Activated T-helper 2 cell treated with anti-CD3 and anti-CD28 coated beads, Interferon-gamma antibody, Interleukin-2, Interleukin-4, amounts not matched to agents 10 μg/mL and 5 μg/mL and 100 μg/mL, durations not matched to agents 14 hours and 24 hours and 36 hours (primary cell): ENCODE measurements at regions not wholly inside any gene's neighbourhood (a gene's known extent, or its start where the extent isn't known, plus 50 kb on each side); places are given as distances from the start of the nearest gene placed in this dataset.

Source experiments
- DNase-seq: peaks from one replicate; pipeline ENCODE4 v3.0.0; 2021; ENCODE audit warnings: low spot score
- H3K27ac Mint-ChIP-seq: one replicate; pipeline ENCODE4 v1.8.0; 2021; ENCODE audit warnings: mixed read lengths
- H3K27me3 Mint-ChIP-seq: one replicate; pipeline ENCODE4 v1.8.0; 2021; ENCODE audit warnings: low read depth, mixed read lengths
- H3K36me3 Mint-ChIP-seq: one replicate; pipeline ENCODE4 v1.8.0; 2021; ENCODE audit warnings: low read depth, mixed read lengths
- H3K4me1 Mint-ChIP-seq: one replicate; pipeline ENCODE4 v1.8.0; 2021; ENCODE audit warnings: low read depth, mixed read lengths
- H3K4me3 Mint-ChIP-seq: one replicate; pipeline ENCODE4 v1.8.0; 2021; ENCODE audit warnings: low read depth, mild to moderate bottlenecking, moderate library complexity, mixed read lengths
- H3K9me3 Mint-ChIP-seq: one replicate; pipeline ENCODE4 v1.8.0; 2021; ENCODE audit warnings: mixed read lengths
- intact Hi-C: fragments of 100-400 bp; cut with micrococcal nuclease; formaldehyde crosslinking; loops from one replicate; pipeline ENCODE4 v1.15.1; 2023

DNA sequence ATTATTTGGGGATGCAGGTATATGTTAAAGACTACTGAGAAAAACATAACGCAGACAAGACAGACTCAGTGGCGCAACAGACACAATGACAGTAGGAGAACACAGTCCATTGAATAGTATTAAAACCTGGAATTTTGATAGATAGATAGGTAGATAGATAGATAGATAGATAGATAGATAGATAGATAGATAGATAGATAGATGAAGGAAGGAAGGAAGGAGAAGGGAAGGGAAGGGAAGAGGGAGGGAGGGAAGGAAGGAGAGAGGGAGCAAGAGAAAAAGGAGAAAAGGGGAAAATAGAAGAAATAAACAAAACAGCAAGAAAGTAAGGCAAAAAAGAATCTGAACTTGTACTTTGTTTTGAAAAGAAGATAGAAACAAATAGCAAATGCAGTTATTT lies 404.5 kb downstream of the FOXO1 start:
- H3K4me1 Mint-ChIP-seq: peaks cover 9% of the 10 kb centered on the region
- H3K9me3 Mint-ChIP-seq: peaks cover 3% of the 10 kb centered on the region
- intact Hi-C loops: no loop called here
- DNase-seq: no peak
- H3K27me3 Mint-ChIP-seq: no peaks in the 10 kb centered on the region
- H3K36me3 Mint-ChIP-seq: no peaks in the 10 kb centered on the region
- no peak overlapping the region for H3K27ac Mint-ChIP-seq
- no peak overlapping the region for H3K4me3 Mint-ChIP-seq

DNA sequence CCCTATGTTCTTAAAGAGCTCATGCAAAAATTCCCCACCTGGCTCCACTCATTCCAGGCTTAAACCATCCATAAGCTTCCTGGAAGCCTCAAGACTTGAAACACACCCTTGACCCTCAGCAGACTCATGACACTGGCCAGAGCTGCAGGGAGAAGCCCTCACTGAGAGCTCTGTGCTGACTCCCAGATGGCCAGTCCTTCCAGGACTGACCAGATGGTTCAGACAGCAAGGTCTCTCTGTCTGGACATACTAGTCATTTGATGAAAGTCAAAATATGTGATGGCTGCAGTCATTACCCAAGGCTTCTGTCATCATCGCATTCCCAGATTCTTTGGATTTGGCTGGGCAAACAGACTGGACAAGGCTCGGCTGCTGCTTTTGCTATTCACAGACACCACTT lies 397.4 kb downstream of the FOXO1 start:
- H3K4me1 Mint-ChIP-seq: peaks cover 13% of the 10 kb centered on the region
- no peak overlapping the region for H3K27ac Mint-ChIP-seq
- intact Hi-C loops: no loop called here
- no peaks in the 10 kb centered on the region for H3K27me3 Mint-ChIP-seq
- no peaks in the 10 kb centered on the region for H3K9me3 Mint-ChIP-seq
- no peak for DNase-seq
- H3K4me3 Mint-ChIP-seq: no peak overlapping the region
- H3K36me3 Mint-ChIP-seq: no peaks in the 10 kb centered on the region

DNA sequence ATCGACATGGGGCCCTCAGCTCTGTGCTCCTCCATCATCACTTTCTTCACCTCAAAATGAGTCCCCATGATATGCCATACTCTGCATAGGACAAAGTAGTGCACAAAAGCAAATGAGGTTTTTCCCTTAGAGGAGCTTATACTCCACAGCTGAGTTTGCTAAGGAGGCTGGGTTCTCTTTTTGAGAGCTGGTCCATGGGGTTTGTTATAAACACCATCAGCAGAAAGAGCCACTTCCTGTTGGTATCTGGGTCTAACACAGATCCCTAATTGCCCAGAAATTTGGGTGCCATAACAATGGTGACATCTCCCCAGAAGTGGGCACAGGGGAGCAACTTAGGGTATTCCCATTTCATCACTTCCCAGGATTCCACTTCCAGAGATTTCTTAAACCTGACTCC lies 395.7 kb downstream of the FOXO1 start:
- intact Hi-C loops: no loop called here
- no peak overlapping the region for H3K4me3 Mint-ChIP-seq
- peaks cover 13% of the 10 kb centered on the region for H3K4me1 Mint-ChIP-seq
- no peak for DNase-seq
- H3K9me3 Mint-ChIP-seq: no peaks in the 10 kb centered on the region
- no peaks in the 10 kb centered on the region for H3K27me3 Mint-ChIP-seq
- no peaks in the 10 kb centered on the region for H3K36me3 Mint-ChIP-seq
- H3K27ac Mint-ChIP-seq: no peak overlapping the region

DNA sequence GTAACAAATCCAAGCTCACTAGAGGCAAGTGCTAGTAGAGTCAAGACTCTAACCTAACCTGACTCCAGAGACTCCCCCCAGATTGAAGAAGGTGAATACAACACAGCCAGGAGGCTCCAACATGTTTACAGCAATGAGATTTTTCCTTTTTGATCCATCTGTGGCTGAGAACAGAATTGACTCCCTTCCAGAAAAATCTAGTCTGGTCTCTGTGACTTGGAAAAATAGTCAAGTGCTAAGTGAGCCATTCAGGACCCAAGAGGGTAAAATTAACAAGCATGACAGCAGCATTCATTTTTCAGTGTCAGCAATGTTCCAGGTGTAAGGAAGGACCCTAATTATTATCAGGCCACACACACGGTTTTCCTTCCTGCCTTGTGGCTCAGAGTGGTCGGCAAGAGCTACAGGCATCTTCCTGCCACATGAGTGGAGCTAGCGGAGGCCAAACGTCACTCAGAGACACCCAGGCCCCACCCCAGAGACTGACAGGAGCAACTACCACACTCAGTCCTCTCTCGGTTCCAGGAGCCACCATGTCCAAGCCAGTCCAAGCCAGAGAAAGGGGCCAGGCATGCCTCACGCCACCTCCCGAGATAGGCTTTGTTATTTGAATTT lies 395.1 kb downstream of the FOXO1 start:
- Mint-ChIP-seq H3K36me3 (no peaks in the 10 kb centered on the region), H3K9me3 (no peaks in the 10 kb centered on the region), H3K4me3 (no peak overlapping the region), H3K27ac (no peak overlapping the region), H3K27me3 (no peaks in the 10 kb centered on the region), H3K4me1 (peaks cover 13% of the 10 kb centered on the region)
- DNase-seq: no peak
- intact Hi-C loops: no loop called here

DNA sequence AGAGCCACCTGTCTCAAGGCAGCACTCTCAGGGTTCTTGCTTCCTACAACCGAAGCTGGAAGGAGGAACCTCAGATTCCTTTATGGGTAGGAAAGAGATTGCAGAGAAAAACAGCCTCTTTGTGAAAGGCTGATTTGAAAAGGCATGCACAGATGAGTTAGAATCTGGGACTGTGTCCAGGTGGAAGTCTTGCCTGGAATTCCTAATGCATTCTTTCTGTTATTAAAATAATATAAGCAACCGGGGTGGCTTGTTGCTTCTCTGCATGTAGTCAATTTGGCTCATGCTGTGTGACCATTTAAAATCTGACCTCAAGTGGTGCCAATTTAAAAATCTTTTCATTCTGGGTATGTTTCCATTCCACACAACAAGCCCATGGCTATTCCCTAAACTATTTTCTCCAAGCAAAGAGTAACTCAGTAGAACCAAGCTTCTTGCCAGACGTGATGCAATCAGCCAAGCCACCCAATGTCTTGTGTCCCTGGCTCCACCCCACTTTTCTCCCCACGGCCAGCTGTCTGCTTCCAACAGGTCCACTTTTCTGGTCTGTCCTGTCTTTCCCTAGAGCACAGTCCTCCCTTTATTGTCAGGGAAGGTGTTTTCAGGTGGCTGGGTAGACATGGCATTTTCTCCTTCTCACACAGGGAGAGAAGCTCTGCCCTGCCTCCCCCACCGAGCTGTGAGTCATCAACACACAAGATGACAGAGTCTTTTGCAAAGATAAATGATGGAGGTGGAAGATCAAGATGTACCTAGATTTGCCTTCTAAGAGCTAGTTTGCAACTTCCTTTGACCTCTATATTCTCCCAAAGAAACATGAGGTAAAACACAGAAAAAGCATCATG lies 394.3 kb downstream of the FOXO1 start:
- Mint-ChIP-seq H3K4me3 (no peak overlapping the region), H3K27me3 (no peaks in the 10 kb centered on the region)

DNA sequence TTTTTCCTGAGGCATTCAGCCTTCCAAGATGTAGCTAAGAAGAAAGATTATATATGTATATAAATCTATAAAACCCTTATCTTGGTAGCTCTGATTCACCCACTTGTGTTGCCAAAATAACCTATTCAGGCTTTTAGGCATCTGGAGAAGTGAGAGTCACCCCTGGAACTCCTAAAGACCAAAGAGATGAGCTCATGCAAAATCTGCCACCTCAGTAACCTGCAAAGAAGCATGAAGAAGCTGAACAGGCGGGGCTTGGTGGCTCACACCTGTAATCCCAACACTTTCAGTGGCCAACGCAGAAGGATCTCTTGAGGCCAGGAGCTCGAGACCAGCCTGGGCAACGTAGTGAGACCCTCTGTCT lies 393.7 kb downstream of the FOXO1 start:
- Mint-ChIP-seq H3K36me3 (no peaks in the 10 kb centered on the region), H3K27me3 (no peaks in the 10 kb centered on the region), H3K4me1 (peaks cover 13% of the 10 kb centered on the region), H3K27ac (peak overlapping the region; percentile 64), H3K4me3 (no peak overlapping the region), H3K9me3 (no peaks in the 10 kb centered on the region)
- intact Hi-C loops: no loop called here
- no peak for DNase-seq

More for the DNA sequence above, 394.3 kb downstream of the FOXO1 start:
- Mint-ChIP-seq H3K36me3 (no peaks in the 10 kb centered on the region), H3K27ac (peak overlapping the region; percentile 64), H3K4me1 (peaks cover 13% of the 10 kb centered on the region), H3K9me3 (no peaks in the 10 kb centered on the region)
- intact Hi-C loops: no loop called here
- DNase-seq: no peak

DNA sequence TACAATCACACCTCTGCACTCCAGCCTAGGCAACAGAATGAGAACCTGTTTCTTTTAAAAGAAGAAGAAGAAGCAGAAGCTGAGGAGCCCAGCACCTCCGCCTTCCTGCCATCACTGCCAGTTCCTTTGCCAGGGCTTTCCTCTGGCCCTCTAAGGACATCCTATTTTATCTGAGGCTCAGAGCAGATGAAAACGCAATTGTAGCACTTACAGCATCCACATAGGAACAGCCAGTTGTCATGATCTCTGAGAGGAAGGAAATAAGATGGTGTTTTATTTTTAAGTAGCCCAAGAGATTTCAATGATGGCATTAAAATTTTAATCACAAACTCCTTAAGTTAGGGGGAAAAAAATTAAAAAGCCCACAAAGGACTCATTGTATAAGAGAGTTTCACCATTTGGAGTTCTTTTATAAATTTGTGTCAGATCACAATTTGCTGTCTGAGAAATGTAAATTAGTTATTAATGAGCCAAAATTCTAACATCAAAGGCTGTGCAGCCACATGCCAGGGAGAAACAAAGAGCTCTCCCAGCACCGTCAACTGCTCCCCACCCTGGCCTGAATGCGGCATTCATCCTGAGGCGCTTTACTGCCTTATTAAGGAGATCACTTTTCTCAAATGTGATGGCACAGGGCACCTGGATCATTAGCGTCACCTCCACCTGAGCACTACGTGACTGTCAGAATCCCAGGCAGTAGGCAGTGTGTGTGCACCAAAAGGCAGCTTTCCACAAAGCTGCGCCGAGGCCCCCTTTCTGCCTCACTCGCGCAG lies 393.0 kb downstream of the FOXO1 start:
- Mint-ChIP-seq H3K4me1 (peaks cover 13% of the 10 kb centered on the region), H3K27ac (no peak overlapping the region), H3K36me3 (no peaks in the 10 kb centered on the region), H3K27me3 (no peaks in the 10 kb centered on the region), H3K9me3 (no peaks in the 10 kb centered on the region), H3K4me3 (no peak overlapping the region)
- intact Hi-C loops: no loop called here
- DNase-seq: no peak

DNA sequence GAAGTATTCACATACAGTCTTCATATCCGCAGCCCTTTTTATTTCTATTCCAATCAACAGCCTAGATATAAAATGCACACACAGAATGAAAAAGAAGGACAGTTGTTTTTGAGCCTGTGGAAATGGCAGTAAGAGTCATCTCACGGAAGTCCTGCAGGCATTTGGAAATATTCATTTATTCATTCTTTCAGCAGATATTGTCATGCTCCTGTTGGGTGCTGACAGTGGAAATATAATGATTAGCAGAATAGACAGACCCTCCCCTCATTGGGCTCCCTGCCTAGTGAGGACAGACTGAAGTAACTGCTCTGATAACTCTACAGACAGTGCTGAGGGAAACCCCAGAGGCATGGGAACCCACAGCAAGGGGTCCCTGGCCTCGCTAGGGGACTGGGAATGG lies 392.3 kb downstream of the FOXO1 start:
- H3K4me3 Mint-ChIP-seq: no peak overlapping the region

DNA sequence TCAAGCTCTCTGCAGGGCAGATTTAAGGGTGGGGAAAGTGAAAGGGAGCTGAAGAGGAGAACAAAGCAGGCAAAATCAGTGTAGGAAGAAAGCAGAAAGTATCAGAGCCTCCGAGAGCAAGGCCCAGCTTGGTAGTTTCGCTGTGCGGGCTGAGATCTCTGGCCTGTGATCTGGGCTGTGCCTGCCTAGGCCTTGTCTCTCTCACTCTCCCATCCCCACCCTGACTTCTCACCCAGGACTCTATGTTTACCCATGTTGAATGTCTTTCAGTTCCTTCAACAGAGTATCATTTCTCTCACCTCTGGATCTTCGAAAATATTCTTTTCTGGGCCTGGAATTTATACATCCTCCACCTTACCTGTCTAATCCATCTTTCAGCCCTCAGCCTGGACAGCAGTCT lies 391.3 kb downstream of the FOXO1 start:
- Mint-ChIP-seq H3K4me1 (peaks cover 13% of the 10 kb centered on the region), H3K27ac (no peak overlapping the region), H3K9me3 (no peaks in the 10 kb centered on the region), H3K4me3 (no peak overlapping the region), H3K36me3 (no peaks in the 10 kb centered on the region), H3K27me3 (no peaks in the 10 kb centered on the region)
- intact Hi-C loops: no loop called here
- DNase-seq: no peak

More for the DNA sequence above, 392.3 kb downstream of the FOXO1 start:
- Mint-ChIP-seq H3K9me3 (no peaks in the 10 kb centered on the region), H3K27ac (no peak overlapping the region), H3K27me3 (no peaks in the 10 kb centered on the region), H3K4me1 (peaks cover 13% of the 10 kb centered on the region), H3K36me3 (no peaks in the 10 kb centered on the region)
- DNase-seq: no peak
- intact Hi-C loops: no loop called here

DNA sequence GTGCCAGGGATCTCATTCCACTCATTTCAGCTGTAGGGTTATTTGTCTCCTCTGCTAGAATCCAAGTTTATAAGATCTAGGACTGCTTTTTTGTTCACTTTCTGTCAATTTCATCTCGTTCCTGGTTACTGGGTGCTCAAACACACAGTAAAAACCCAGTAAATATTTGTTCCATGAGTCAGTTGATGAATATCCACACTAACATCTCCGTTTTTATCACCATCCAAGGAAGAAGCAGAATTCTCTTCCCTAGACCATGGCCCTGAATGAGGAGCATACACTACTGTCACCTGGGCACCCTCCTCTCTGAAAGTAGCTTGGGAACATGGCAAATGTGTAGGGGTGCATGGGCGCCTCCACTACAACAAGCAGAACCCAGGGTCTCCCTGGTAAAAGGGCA lies 390.8 kb downstream of the FOXO1 start:
- intact Hi-C loops: no loop called here
- H3K4me1 Mint-ChIP-seq: peaks cover 10% of the 10 kb centered on the region
- H3K36me3 Mint-ChIP-seq: no peaks in the 10 kb centered on the region
- H3K4me3 Mint-ChIP-seq: no peak overlapping the region
- no peak overlapping the region for H3K27ac Mint-ChIP-seq
- H3K27me3 Mint-ChIP-seq: no peaks in the 10 kb centered on the region
- no peaks in the 10 kb centered on the region for H3K9me3 Mint-ChIP-seq
- no peak for DNase-seq

DNA sequence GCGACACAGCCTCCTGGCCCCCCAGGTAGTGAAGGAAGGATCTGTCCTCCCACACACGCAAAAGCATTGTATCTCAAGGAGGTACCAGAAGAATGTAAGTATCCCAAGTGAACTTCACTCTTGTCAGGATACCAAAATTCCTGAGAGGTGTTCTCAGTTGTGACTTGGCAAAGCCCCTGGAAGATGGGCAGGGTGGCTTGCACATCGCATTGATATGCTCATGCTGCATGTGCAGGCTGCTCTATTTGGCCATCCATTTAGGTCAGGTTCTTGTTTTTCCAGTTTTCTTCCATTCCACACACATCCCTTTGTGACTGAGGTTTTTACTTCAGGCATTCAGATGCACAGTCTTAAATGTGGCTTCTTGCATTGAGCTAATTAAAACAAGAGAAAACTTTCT lies 382.8 kb downstream of the FOXO1 start:
- no peaks in the 10 kb centered on the region for H3K9me3 Mint-ChIP-seq
- no peaks in the 10 kb centered on the region for H3K36me3 Mint-ChIP-seq
- DNase-seq: no peak

DNA sequence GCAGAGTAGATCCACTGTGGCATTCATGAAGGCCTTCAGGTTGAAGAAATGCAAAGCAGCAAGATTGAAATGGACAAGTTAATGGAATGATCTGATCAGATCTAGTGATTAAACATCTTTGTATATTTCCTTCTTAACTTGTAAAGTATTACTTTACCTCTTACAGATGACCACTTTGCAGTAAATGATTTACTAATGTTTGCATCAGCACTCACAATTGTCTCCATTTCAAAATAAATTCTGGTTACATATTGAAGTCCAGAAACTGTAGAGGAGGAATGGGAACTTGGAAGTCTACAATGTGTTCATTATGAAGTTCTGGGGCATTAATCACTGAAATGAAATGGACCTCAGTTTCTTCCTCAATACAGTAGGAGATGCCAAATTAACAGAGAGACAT lies 380.8 kb downstream of the FOXO1 start:
- intact Hi-C loops: no loop called here
- Mint-ChIP-seq H3K4me1 (peaks cover 2% of the 10 kb centered on the region), H3K27ac (no peak overlapping the region), H3K4me3 (no peak overlapping the region), H3K36me3 (no peaks in the 10 kb centered on the region), H3K27me3 (no peaks in the 10 kb centered on the region), H3K9me3 (no peaks in the 10 kb centered on the region)
- DNase-seq: no peak

More for the DNA sequence above, 382.8 kb downstream of the FOXO1 start:
- Mint-ChIP-seq H3K27me3 (no peaks in the 10 kb centered on the region), H3K27ac (no peak overlapping the region), H3K4me1 (no peaks in the 10 kb centered on the region), H3K4me3 (no peak overlapping the region)
- intact Hi-C loops: no loop called here

DNA sequence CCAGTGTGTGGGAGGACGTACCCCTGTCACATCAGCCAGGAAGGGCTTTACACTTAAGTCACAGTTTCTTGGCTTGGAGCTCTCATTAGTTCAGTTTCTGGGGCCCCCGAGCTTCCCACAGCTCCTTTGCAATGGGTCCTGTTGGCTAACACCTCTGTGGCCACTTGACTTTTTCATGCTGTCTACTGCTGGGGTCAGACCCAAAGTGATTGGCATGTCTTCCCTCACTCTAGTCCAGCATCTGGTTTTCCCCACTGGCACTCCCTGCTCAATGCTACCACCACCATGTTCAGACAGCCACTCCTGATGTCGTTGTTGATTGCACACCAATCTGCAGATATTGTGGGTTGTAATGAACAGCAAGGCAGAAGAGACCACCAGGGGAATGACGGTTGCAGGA lies 379.0 kb downstream of the FOXO1 start:
- Mint-ChIP-seq H3K9me3 (no peaks in the 10 kb centered on the region), H3K4me1 (peaks cover 8% of the 10 kb centered on the region), H3K27ac (no peak overlapping the region), H3K36me3 (no peaks in the 10 kb centered on the region), H3K27me3 (no peaks in the 10 kb centered on the region), H3K4me3 (no peak overlapping the region)
- DNase-seq: no peak
- intact Hi-C loops: no loop called here
